H1 (cell line): ENCODE measurements at regions not wholly inside any gene's neighbourhood (a gene's known extent, or its start where the extent isn't known, plus 50 kb on each side); places are given as distances from the start of the nearest gene placed in this dataset.
"Not testable (repeated sequence)": the region's sequence is repeated elsewhere in the genome, so short reads cannot be mapped to it uniquely, and the experiment has no call there.

Experiments used
- CTCF ChIA-PET: fragments of 300-600 bp; sonication (Branson Sonifier 250); formaldehyde crosslinking; loops from one replicate; lab custom pipeline; 2021; ENCODE audit not compliant: partially characterized antibody; lab: Charles Lee
- POLR2A ChIA-PET: fragments of 300-600 bp; sonication (Branson Sonifier 250); formaldehyde crosslinking; loops from one replicate; lab custom pipeline; 2021; ENCODE audit warnings: inconsistent platforms; ENCODE audit not compliant: partially characterized antibody; lab: Charles Lee
- DNase-seq, 2 experiments: peaks; one replicate each; pipeline versions ENCODE4 v3.0.0 to v3.0.0-alpha.2; 2010 to 2022; ENCODE audit warnings: low spot score in 2 of 2, low read depth in 1 of 2, mixed read lengths in 1 of 2
- FAIRE-seq: peaks from 2 replicates; lab custom pipeline; 2011; peaks lifted over from hg19 to GRCh38; lab: Jason Lieb, UNC
- H2AFZ ChIP-seq: 2 replicates; pipeline ENCODE4 v1.8.1; 2012; ENCODE audit warnings: low read length, inconsistent platforms
- H2AK5ac ChIP-seq: 2 replicates; pipeline ENCODE4 v1.6.1; 2013; ENCODE audit warnings: low read depth, low read length
- H2BK120ac ChIP-seq: replicated peaks from 2 replicates; pipeline ENCODE3; 2013; ENCODE audit warnings: low read depth, low read length, inconsistent platforms
- H2BK12ac ChIP-seq: 2 replicates; pipeline ENCODE4 v1.6.1; 2013; ENCODE audit warnings: low read depth, low read length
- H2BK15ac ChIP-seq: 2 replicates; pipeline ENCODE4 v1.6.1; 2013; ENCODE audit warnings: low read length
- H2BK20ac ChIP-seq: 2 replicates; pipeline ENCODE4 v1.6.1; 2013; ENCODE audit warnings: low read length
- H2BK5ac ChIP-seq: 2 replicates; pipeline ENCODE4 v1.6.1; 2013; ENCODE audit warnings: low read depth, low read length
- H3K14ac ChIP-seq: 2 replicates; pipeline ENCODE4 v1.6.1; 2013; ENCODE audit warnings: inconsistent platforms; ENCODE audit not compliant: insufficient read length
- H3K18ac ChIP-seq: 2 replicates; pipeline ENCODE4 v1.6.1; 2013; ENCODE audit warnings: low read length; ENCODE audit errors: extremely low read depth
- H3K23ac ChIP-seq: 2 replicates; pipeline ENCODE4 v1.6.1; 2013; ENCODE audit warnings: inconsistent platforms; ENCODE audit not compliant: insufficient read length
- H3K23me2 ChIP-seq: 2 replicates; pipeline ENCODE4 v1.6.1; 2013; ENCODE audit warnings: low read depth, low read length
- H3K27ac ChIP-seq: 2 replicates; pipeline ENCODE4 v1.6.1; 2011; ENCODE audit warnings: low read depth, low read length, inconsistent platforms
- H3K27me3 ChIP-seq, 4 experiments: replicated peaks in 1 of 4; 1 replicate in 1 of 4; 2 replicates in 3 of 4; pipeline versions ENCODE4 v1.6.1 to v1.8.1; 2011 to 2013; ENCODE audit warnings: low read length in 3 of 4, mild to moderate bottlenecking in 3 of 4, inconsistent platforms in 2 of 4, mixed read lengths in 2 of 4, moderate library complexity in 1 of 4; ENCODE audit not compliant: control insufficient read depth in 3 of 4, insufficient read depth in 3 of 4; ENCODE audit errors: extremely low read depth in 1 of 4
- H3K36me3 ChIP-seq, 4 experiments: 2 replicates each; pipeline versions ENCODE4 v1.6.1 to v1.8.1; 2011 to 2013; ENCODE audit warnings: mild to moderate bottlenecking in 4 of 4, low read length in 3 of 4, moderate library complexity in 2 of 4, control low read depth in 1 of 4, inconsistent platforms in 1 of 4; ENCODE audit not compliant: insufficient read depth in 4 of 4, control insufficient read depth in 2 of 4
- H3K4ac ChIP-seq: replicated peaks from 2 replicates; pipeline ENCODE3; 2013; ENCODE audit warnings: low read length, low read depth, mixed read lengths, inconsistent platforms; ENCODE audit not compliant: insufficient read length
- H3K4me1 ChIP-seq, 4 experiments: replicated peaks in 1 of 4; 1 replicate in 1 of 4; 2 replicates in 3 of 4; pipeline versions ENCODE4 v1.6.1 to v1.8.1; 2011 to 2013; ENCODE audit warnings: low read length in 3 of 4, inconsistent platforms in 2 of 4, mixed read lengths in 1 of 4; ENCODE audit not compliant: insufficient read depth in 4 of 4, control insufficient read depth in 3 of 4
- H3K4me2 ChIP-seq, 2 experiments: 2 replicates each; pipeline versions ENCODE4 v1.6.1 to v1.8.1; 2011 to 2013; ENCODE audit warnings: low read depth in 2 of 2, low read length in 2 of 2, control low read depth in 1 of 2, inconsistent platforms in 1 of 2, mild to moderate bottlenecking in 1 of 2; ENCODE audit not compliant: insufficient read depth in 1 of 2
- H3K4me3 ChIP-seq, 4 experiments: fragments of 200-600, 300-600 bp in 1 of 4; sonication (generic), shearing (Covaris generic), sonication (Bioruptor Twin) in 1 of 4; 2 replicates each; pipeline versions ENCODE4 v1.5.1 to v1.8.1; 2011 to 2016; ENCODE audit warnings: low read length in 4 of 4, low read depth in 3 of 4, control low read depth in 2 of 4, inconsistent platforms in 2 of 4, mild to moderate bottlenecking in 2 of 4, mixed read lengths in 1 of 4, moderate library complexity in 1 of 4; ENCODE audit not compliant: insufficient read depth in 2 of 4; ENCODE audit errors: extremely low read depth in 1 of 4
- H3K56ac ChIP-seq: replicated peaks from 2 replicates; pipeline ENCODE3; 2013; ENCODE audit warnings: low read depth, mild to moderate bottlenecking, mixed read lengths, low read length, inconsistent platforms; ENCODE audit not compliant: insufficient read length
- H3K79me1 ChIP-seq: 2 replicates; pipeline ENCODE4 v1.6.1; 2013; ENCODE audit warnings: low read depth, low read length, control low read depth
- H3K79me2 ChIP-seq, 2 experiments: 2 replicates each; pipeline versions ENCODE4 v1.6.1 to v1.8.1; 2012 to 2013; ENCODE audit warnings: low read length in 2 of 2, mild to moderate bottlenecking in 2 of 2, inconsistent platforms in 1 of 2; ENCODE audit not compliant: insufficient read depth in 2 of 2, control insufficient read depth in 1 of 2
- H3K9ac ChIP-seq, 4 experiments: replicated peaks in 1 of 4; 1 replicate in 1 of 4; 2 replicates in 3 of 4; pipeline versions ENCODE4 v1.6.1 to v1.8.1; 2011 to 2013; ENCODE audit warnings: low read depth in 3 of 4, low read length in 3 of 4, control low read depth in 2 of 4, mild to moderate bottlenecking in 2 of 4, moderate library complexity in 2 of 4, inconsistent platforms in 1 of 4; ENCODE audit errors: extremely low read depth in 1 of 4
- H3K9me3 ChIP-seq, 2 experiments: 2 replicates each; pipeline versions ENCODE4 v1.6.1 to v1.8.1; 2012 to 2013; ENCODE audit warnings: mild to moderate bottlenecking in 2 of 2, moderate library complexity in 2 of 2, control low read depth in 1 of 2, inconsistent platforms in 1 of 2, low read depth in 1 of 2, low read length in 1 of 2, mixed read lengths in 1 of 2; ENCODE audit not compliant: insufficient read depth in 2 of 2
- H4K20me1 ChIP-seq, 2 experiments: replicated peaks in 1 of 2; 2 replicates each; pipeline versions ENCODE3 to v1.8.1; 2011 to 2013; ENCODE audit warnings: inconsistent platforms in 2 of 2, low read length in 2 of 2, mild to moderate bottlenecking in 1 of 2; ENCODE audit not compliant: insufficient read depth in 2 of 2, control insufficient read depth in 1 of 2
- H4K5ac ChIP-seq: 2 replicates; pipeline ENCODE4 v1.6.1; 2013; ENCODE audit warnings: low read length, low read depth, mixed read lengths, inconsistent platforms; ENCODE audit not compliant: insufficient read length
- H4K8ac ChIP-seq: 2 replicates; pipeline ENCODE4 v1.8.0; 2013; ENCODE audit warnings: mild to moderate bottlenecking, moderate library complexity, low read length, inconsistent platforms; ENCODE audit not compliant: insufficient read depth; ENCODE audit errors: extremely low read depth
- H4K91ac ChIP-seq: replicated peaks from 2 replicates; pipeline ENCODE3; 2013; ENCODE audit warnings: low read length, mixed read lengths, inconsistent platforms; ENCODE audit not compliant: insufficient read length
- WGBS, 2 experiments: shearing (Covaris generic) in 1 of 2; methylation state at CpG; one replicate each; pipeline versions ENCODE4 v1.1.6 to v1.1.7; 2013 to 2015; ENCODE audit warnings: low lambda C conversion rate in 2 of 2, mixed read lengths in 2 of 2, inconsistent platforms in 1 of 2, low coverage in 1 of 2, missing lambda C conversion rate in 1 of 2; ENCODE audit not compliant: insufficient replicate concordance in 2 of 2, insufficient coverage in 1 of 2, insufficient read length in 1 of 2; ENCODE audit errors: extremely low coverage in 1 of 2, missing lambda C conversion rate in 1 of 2; 5-methylcytosine and 5-hydroxymethylcytosine counted together

GRCh38 chr17:62138676-62139121, 73.6 kb upstream of the MED13 start:
- H2AFZ ChIP-seq, H3K4me2 ChIP-seq: not testable (repeated sequence)
- whole genome bisulfite sequencing, 2 experiments, result 97% methylated on average over 27 of the region's 31 CpGs; no CpG with 5 or more reads in 1 of the 2 experiments

More at GRCh38 chr17:62138676-62139121, 73.6 kb upstream of the MED13 start:
- H4K91ac ChIP-seq, H3K23me2 ChIP-seq, H3K56ac ChIP-seq, H3K18ac ChIP-seq, H3K23ac ChIP-seq, H3K27me3 ChIP-seq, H3K27ac ChIP-seq, H2AK5ac ChIP-seq, H3K4me1 ChIP-seq, H3K79me1 ChIP-seq, H2BK15ac ChIP-seq, H4K8ac ChIP-seq, H3K9ac ChIP-seq, DNase-seq, POLR2A ChIA-PET, H2BK12ac ChIP-seq, H3K9me3 ChIP-seq, H3K4ac ChIP-seq, H3K36me3 ChIP-seq, H3K14ac ChIP-seq, H2BK5ac ChIP-seq, FAIRE-seq, H4K20me1 ChIP-seq, H2BK120ac ChIP-seq, H2BK20ac ChIP-seq, H3K4me3 ChIP-seq, H3K79me2 ChIP-seq, H4K5ac ChIP-seq: not testable (repeated sequence)
- CTCF ChIA-PET, result interaction anchor here (1.1 kb wide), 1 partner anchor 13 kb away, joined by 4 read pairs; no protein-coding TSS in a partner anchor
